ENCODE measurements at regions not wholly inside any gene's neighbourhood (a gene's known extent, or its start where the extent isn't known, plus 50 kb on each side); places are given as distances from the start of the nearest gene placed in this dataset.
"Not testable (repeated sequence)": the region's sequence is repeated elsewhere in the genome, so short reads cannot be mapped to it uniquely, and the experiment has no call there.

DNA sequence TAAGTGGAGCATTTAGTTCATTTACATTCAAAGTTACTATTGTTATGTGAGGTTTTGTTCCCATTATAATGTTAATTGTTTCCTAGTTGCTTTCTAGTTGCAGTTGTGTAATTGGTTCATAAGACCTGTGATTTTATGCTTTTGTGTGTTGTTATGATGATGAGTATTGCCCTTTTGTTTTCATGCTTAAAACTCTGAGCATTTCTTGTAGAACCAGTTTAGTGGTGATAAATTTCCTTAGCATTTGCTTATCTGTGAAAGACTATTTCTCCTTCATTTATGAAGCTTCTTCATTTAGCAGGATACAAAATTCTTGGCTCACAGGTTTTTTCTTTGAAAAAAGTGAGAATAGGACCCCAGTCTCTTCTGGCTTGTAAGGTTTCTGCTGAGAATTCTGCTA, 274.8 kb upstream of the SPAG17 start:
- intact Hi-C loops (cut with micrococcal nuclease), result no loop called here
- no peak overlapping the region for H3K4me3 ChIP-seq (ENCODE audit: low read length)
- H3K27ac ChIP-seq (ENCODE audit: low read length), result no peak overlapping the region
- no peaks in the 10 kb centered on the region for H3K4me1 ChIP-seq (ENCODE audit: control insufficient read depth, insufficient read depth, low read length)
- Mint-ChIP-seq H3K27me3 (ENCODE audit: low read depth in 2 of 2) (no peaks in the 10 kb centered on the region), H3K36me3 (peaks cover 16% of the 10 kb centered on the region), H3K4me3 (no peak overlapping the region), H3K27ac (no peak overlapping the region), H3K4me1 (no peaks in the 10 kb centered on the region), H3K9me3 (peaks cover 8 to 21% of the 10 kb centered on the region in 2 donors)
- no peak for DNase-seq
- peaks cover 9% of the 10 kb centered on the region for H3K9me3 ChIP-seq (ENCODE audit: control insufficient read depth, insufficient read depth, low read length)
- no peak for ATAC-seq
- H3K36me3 ChIP-seq (ENCODE audit: control insufficient read depth, insufficient read depth, low read length), result no peaks in the 10 kb centered on the region
- H3K27me3 ChIP-seq (ENCODE audit: control insufficient read depth, insufficient read depth, low read length), result no peaks in the 10 kb centered on the region
- TF ChIP-seq, protein P1, sequence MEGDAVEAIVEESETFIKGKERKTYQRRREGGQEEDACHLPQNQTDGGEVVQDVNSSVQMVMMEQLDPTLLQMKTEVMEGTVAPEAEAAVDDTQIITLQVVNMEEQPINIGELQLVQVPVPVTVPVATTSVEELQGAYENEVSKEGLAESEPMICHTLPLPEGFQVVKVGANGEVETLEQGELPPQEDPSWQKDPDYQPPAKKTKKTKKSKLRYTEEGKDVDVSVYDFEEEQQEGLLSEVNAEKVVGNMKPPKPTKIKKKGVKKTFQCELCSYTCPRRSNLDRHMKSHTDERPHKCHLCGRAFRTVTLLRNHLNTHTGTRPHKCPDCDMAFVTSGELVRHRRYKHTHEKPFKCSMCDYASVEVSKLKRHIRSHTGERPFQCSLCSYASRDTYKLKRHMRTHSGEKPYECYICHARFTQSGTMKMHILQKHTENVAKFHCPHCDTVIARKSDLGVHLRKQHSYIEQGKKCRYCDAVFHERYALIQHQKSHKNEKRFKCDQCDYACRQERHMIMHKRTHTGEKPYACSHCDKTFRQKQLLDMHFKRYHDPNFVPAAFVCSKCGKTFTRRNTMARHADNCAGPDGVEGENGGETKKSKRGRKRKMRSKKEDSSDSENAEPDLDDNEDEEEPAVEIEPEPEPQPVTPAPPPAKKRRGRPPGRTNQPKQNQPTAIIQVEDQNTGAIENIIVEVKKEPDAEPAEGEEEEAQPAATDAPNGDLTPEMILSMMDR (IDR thresholded peaks at IDR 0.05), result no peak

DNA sequence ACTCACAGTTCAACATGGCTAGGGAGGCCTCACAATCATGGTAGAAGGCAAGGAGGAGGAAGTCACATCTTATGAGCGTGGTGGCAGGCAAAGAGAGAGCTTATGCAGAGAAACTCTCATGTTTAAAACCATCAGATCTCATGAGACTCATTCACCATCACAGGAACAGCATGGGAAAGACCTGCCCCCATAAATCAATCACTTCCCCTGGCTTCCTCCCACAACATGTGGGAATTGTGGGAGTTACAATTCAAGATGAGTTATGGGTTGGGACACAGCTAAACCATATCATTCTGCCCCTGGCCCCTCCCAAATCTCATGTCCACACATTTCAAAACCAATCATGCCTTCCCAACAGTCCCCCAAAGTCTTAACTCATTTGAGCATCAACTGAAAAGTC, 268.8 kb upstream of the SPAG17 start:
- H3K36me3 Mint-ChIP-seq; H3K4me1 Mint-ChIP-seq; ATAC-seq; H3K4me3 ChIP-seq (ENCODE audit: low read length); intact Hi-C loops (cut with micrococcal nuclease); H3K27me3 ChIP-seq (ENCODE audit: control insufficient read depth, insufficient read depth, low read length); H3K27ac ChIP-seq (ENCODE audit: low read length); H3K4me3 Mint-ChIP-seq; H3K9me3 ChIP-seq (ENCODE audit: control insufficient read depth, insufficient read depth, low read length); H3K36me3 ChIP-seq (ENCODE audit: control insufficient read depth, insufficient read depth, low read length); H3K4me1 ChIP-seq (ENCODE audit: control insufficient read depth, insufficient read depth, low read length); DNase-seq; H3K27ac Mint-ChIP-seq; H3K27me3 Mint-ChIP-seq (ENCODE audit: low read depth in 2 of 2): not testable (repeated sequence)
- 75% methylated on average over 1 of the region's 1 CpG for WGBS (ENCODE audit: insufficient coverage)
- H3K9me3 Mint-ChIP-seq, result peaks cover 9 to 15% of the 10 kb centered on the region in 2 donors

DNA sequence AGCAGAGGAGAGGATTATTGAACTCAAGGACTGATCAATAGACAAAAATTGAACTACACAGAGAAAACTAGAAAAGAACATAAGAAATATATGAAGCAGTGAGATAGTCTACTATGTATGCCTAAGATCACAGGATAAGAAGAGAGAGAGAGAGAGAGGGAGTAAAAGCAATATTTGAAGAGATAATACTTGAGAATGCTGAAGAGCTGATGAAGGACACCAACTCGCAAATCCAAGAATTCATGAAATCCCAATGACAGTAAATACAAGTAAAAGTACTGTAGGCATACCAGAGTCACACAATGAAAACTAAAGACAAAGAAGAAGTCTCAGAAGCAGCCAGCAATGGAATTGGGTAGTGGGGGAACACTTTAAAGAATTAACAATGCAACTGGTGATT, 260.1 kb upstream of the SPAG17 start:
- TF ChIP-seq, protein P1 (IDR thresholded peaks at IDR 0.05), result no peak
- H3K9me3 ChIP-seq (ENCODE audit: control insufficient read depth, insufficient read depth, low read length), result peaks cover 5% of the 10 kb centered on the region
- intact Hi-C loops (cut with micrococcal nuclease), result no loop called here
- peaks cover 15 to 16% of the 10 kb centered on the region in 2 donors for H3K9me3 Mint-ChIP-seq
- H3K27ac Mint-ChIP-seq, result no peak overlapping the region
- ATAC-seq (no peak), DNase-seq (no peak)
- WGBS (ENCODE audit: insufficient coverage), result 100% methylated on average over 1 of the region's 1 CpG
- H3K4me1 ChIP-seq (ENCODE audit: control insufficient read depth, insufficient read depth, low read length), result no peaks in the 10 kb centered on the region
- H3K27me3 Mint-ChIP-seq (ENCODE audit: low read depth in 2 of 2), result no peaks in the 10 kb centered on the region
- H3K27me3 ChIP-seq (ENCODE audit: control insufficient read depth, insufficient read depth, low read length), result no peaks in the 10 kb centered on the region
- no peak overlapping the region for H3K27ac ChIP-seq (ENCODE audit: low read length)
- H3K4me1 Mint-ChIP-seq, result no peaks in the 10 kb centered on the region
- peaks cover 5% of the 10 kb centered on the region for H3K36me3 Mint-ChIP-seq
- no peaks in the 10 kb centered on the region for H3K36me3 ChIP-seq (ENCODE audit: control insufficient read depth, insufficient read depth, low read length)
- no peak overlapping the region for H3K4me3 Mint-ChIP-seq
- H3K4me3 ChIP-seq (ENCODE audit: low read length), result no peak overlapping the region

DNA sequence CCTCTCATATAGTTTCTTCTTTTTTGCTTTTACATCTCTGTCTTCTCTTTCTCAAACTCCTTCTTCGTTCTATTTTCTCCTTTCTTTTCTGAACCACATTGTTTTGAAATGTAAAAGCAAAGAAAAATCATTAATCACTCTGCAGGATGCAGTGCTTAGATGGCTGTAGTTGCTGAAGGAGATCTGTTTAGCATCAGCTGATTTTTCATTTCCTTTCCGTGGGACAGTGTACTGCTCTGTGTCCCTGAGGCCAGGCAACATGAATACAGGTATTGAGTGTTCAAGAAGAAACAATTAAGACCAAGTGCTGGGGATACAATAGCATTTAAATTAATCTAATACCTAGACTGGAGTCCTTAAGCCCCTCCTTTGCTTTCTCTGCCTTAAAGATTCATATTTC, 257.2 kb upstream of the SPAG17 start:
- Histone ChIP-seq H3K9me3 (ENCODE audit: control insufficient read depth, insufficient read depth, low read length) (no peaks in the 10 kb centered on the region), H3K4me3 (ENCODE audit: low read length) (no peak overlapping the region), H3K4me1 (ENCODE audit: control insufficient read depth, insufficient read depth, low read length) (no peaks in the 10 kb centered on the region), H3K36me3 (ENCODE audit: control insufficient read depth, insufficient read depth, low read length) (no peaks in the 10 kb centered on the region), H3K27me3 (ENCODE audit: control insufficient read depth, insufficient read depth, low read length) (no peaks in the 10 kb centered on the region), H3K27ac (ENCODE audit: low read length) (no peak overlapping the region)
- Mint-ChIP-seq H3K4me1 (no peaks in the 10 kb centered on the region), H3K27ac (no peak overlapping the region), H3K36me3 (no peaks in the 10 kb centered on the region), H3K4me3 (no peak overlapping the region), H3K27me3 (ENCODE audit: low read depth in 2 of 2) (no peaks in the 10 kb centered on the region), H3K9me3 (peaks cover 16 to 17% of the 10 kb centered on the region in 2 donors)
- no peak for DNase-seq
- no peak for ATAC-seq
- intact Hi-C loops (cut with micrococcal nuclease), result no loop called here
- TF ChIP-seq, protein P1 (IDR thresholded peaks at IDR 0.05), result no peak
- 21% methylated on average over 1 of the region's 2 CpGs for WGBS (ENCODE audit: insufficient coverage)

Measured in natural killer cell (primary cell).